ENCODE measurements at regions not wholly inside any gene's neighbourhood (a gene's known extent, or its start where the extent isn't known, plus 50 kb on each side); places are given as distances from the start of the nearest gene placed in this dataset.

- TF ChIP-seq CTCF (IDR thresholded peaks at IDR 0.05), result no peak
- TF ChIP-seq TCF7L2 (IDR thresholded peaks at IDR 0.05; ENCODE audit: low read depth, low read length), result no peak
- TF ChIP-seq POLR2AphosphoS5 (IDR thresholded peaks at IDR 0.05; ENCODE audit: low read depth, low read length), result no peak
- TF ChIP-seq REST (IDR thresholded peaks at IDR 0.05; ENCODE audit: insufficient read depth in 1 of 2, low read depth in 2 of 2, low read length in 1 of 2), result no peak
- TF ChIP-seq SIN3A (IDR thresholded peaks at IDR 0.05; ENCODE audit: borderline replicate concordance, insufficient read depth, low read depth, low read length), result no peak
Observed at GRCh38 chr10:88127766-88128165, 264.3 kb downstream of the PTEN start.

Data from Panc1 (cell line).